Neural progenitor cell (in vitro differentiated cells): ENCODE measurements at regions not wholly inside any gene's neighbourhood (a gene's known extent, or its start where the extent isn't known, plus 50 kb on each side); places are given as distances from the start of the nearest gene placed in this dataset.

Experiments
- DNase-seq: peaks from one replicate; pipeline ENCODE4 v3.0.0-alpha.2; 2016; ENCODE audit warnings: low spot score
- H2AFZ ChIP-seq: fragments of 200-600 bp; sonication (generic); replicated peaks from 2 replicates; pipeline ENCODE4 v1.6.1; 2016; ENCODE audit warnings: antibody characterized with exemption
- H3F3A ChIP-seq: fragments of 200-600 bp; sonication (generic); 2 replicates; pipeline ENCODE4 v1.6.1; 2016; ENCODE audit warnings: antibody characterized with exemption, low read depth
- H3K27ac ChIP-seq: fragments of 200-600 bp; sonication (generic); 2 replicates; pipeline ENCODE4 v1.5.1; 2016; ENCODE audit warnings: mild to moderate bottlenecking
- H3K27me3 ChIP-seq: fragments of 200-600 bp; sonication (generic); 2 replicates; pipeline ENCODE4 v1.6.1; 2016; ENCODE audit warnings: mild to moderate bottlenecking, moderate library complexity
- H3K36me3 ChIP-seq: fragments of 200-600 bp; sonication (generic); 2 replicates; pipeline ENCODE4 v1.5.1; 2016
- H3K4me1 ChIP-seq: fragments of 200-600 bp; sonication (generic); 2 replicates; pipeline ENCODE4 v1.6.1; 2016; ENCODE audit warnings: mixed run types
- H3K4me2 ChIP-seq: fragments of 200-600 bp; sonication (generic); 2 replicates; pipeline ENCODE4 v1.6.1; 2016
- H3K4me3 ChIP-seq: fragments of 200-600 bp; sonication (generic); 2 replicates; pipeline ENCODE4 v1.5.1; 2016
- H3K79me2 ChIP-seq: fragments of 200-600 bp; sonication (generic); 2 replicates; pipeline ENCODE4 v1.6.1; 2016; ENCODE audit warnings: low read depth
- H3K9ac ChIP-seq: fragments of 200-600 bp; sonication (generic); 2 replicates; pipeline ENCODE4 v1.6.1; 2016
- H3K9me3 ChIP-seq: fragments of 200-600 bp; sonication (generic); 2 replicates; pipeline ENCODE4 v1.5.1; 2016; ENCODE audit warnings: low read depth
- H4K20me1 ChIP-seq: fragments of 200-600 bp; sonication (generic); 2 replicates; pipeline ENCODE4 v1.6.1; 2016; ENCODE audit warnings: low read depth
- H3K27ac Mint-ChIP-seq: 3 replicates; pipeline ENCODE4 v1.8.0; 2021; ENCODE audit warnings: mixed read lengths
- H3K27me3 Mint-ChIP-seq: 2 replicates; pipeline ENCODE4 v1.8.0; 2022; ENCODE audit warnings: low read depth, mild to moderate bottlenecking, inconsistent platforms, moderate library complexity, mixed read lengths; ENCODE audit not compliant: insufficient read depth
- H3K36me3 Mint-ChIP-seq: 3 replicates; pipeline ENCODE4 v1.8.0; 2021; ENCODE audit warnings: mixed read lengths
- H3K4me1 Mint-ChIP-seq: 3 replicates; pipeline ENCODE4 v1.8.0; 2021; ENCODE audit warnings: mixed read lengths
- H3K4me3 Mint-ChIP-seq: 3 replicates; pipeline ENCODE4 v1.8.0; 2021; ENCODE audit warnings: mild to moderate bottlenecking, moderate library complexity, mixed read lengths
- H3K9me3 Mint-ChIP-seq: 3 replicates; pipeline ENCODE4 v1.8.0; 2020; ENCODE audit warnings: mixed read lengths
- CTCF ChIP-seq: fragments of 200-600 bp; sonication (generic); IDR thresholded peaks from 2 replicates; pipeline ENCODE4 v1.5.1; 2017; ENCODE audit warnings: antibody characterized with exemption, mild to moderate bottlenecking
- EZH2 ChIP-seq: fragments of 200-600 bp; sonication (generic); IDR thresholded peaks from 2 replicates; pipeline ENCODE4 v1.6.1; 2017; ENCODE audit warnings: antibody characterized with exemption, mild to moderate bottlenecking, moderate library complexity
- EZH2phosphoT487 ChIP-seq: fragments of 200-600 bp; sonication (generic); IDR thresholded peaks from 2 replicates; pipeline ENCODE4 v1.6.1; 2017; ENCODE audit warnings: antibody characterized with exemption

- Mint-ChIP-seq H3K4me3 (no peak overlapping the region), H3K9me3 (peaks cover 2% of the 10 kb centered on the region), H3K27ac (no peak overlapping the region), H3K27me3 (peaks cover 17% of the 10 kb centered on the region), H3K4me1 (peaks cover 27% of the 10 kb centered on the region), H3K36me3 (no peaks in the 10 kb centered on the region)
- Histone ChIP-seq H3K9me3 (no peaks in the 10 kb centered on the region), H3K27me3 (peaks cover 34% of the 10 kb centered on the region), H4K20me1 (no peaks in the 10 kb centered on the region), H3F3A (peaks cover 11% of the 10 kb centered on the region), H3K27ac (no peak overlapping the region), H2AFZ (no peak overlapping the region), H3K79me2 (no peaks in the 10 kb centered on the region), H3K4me2 (no peak overlapping the region), H3K4me3 (no peak overlapping the region), H3K4me1 (peaks cover 13% of the 10 kb centered on the region), H3K9ac (no peak overlapping the region), H3K36me3 (no peaks in the 10 kb centered on the region)
- DNase-seq = no peak
- TF ChIP-seq EZH2 = no peak
- no peak for TF ChIP-seq CTCF
- TF ChIP-seq EZH2phosphoT487 = no peak
Observed at GRCh38 chr14:97221572-97222285, 424.5 kb downstream of the VRK1 start.

DNA sequence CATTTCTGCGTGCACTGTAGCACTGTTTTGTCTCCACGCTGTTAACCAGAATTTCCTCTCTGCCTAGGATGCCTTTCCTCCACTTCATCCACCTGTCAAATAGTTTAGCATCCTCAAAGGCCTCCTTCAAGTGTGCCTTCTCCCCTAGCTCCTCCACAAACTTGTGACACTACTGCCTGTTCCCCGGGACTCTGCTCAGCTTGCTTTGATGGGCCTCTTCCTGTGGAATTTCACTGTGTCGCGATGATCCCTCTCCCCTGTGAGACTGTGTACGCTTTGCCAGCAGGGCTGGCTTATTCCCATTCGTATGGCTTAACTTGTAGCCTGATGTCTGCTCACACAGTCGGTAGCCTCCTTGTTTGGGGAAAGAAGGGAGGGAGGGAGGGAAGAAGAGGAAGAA, 426.8 kb downstream of the VRK1 start:
- no peak for TF ChIP-seq CTCF
- TF ChIP-seq EZH2phosphoT487 = no peak
- TF ChIP-seq EZH2 = no peak
- Mint-ChIP-seq H3K36me3 (no peaks in the 10 kb centered on the region), H3K4me3 (no peak overlapping the region), H3K27me3 (peaks cover 15% of the 10 kb centered on the region), H3K27ac (no peak overlapping the region), H3K9me3 (peaks cover 2% of the 10 kb centered on the region), H3K4me1 (peaks cover 24% of the 10 kb centered on the region)
- Histone ChIP-seq H3K4me2 (peak overlapping the region; percentile 13), H3K27me3 (peaks cover 20% of the 10 kb centered on the region), H3K4me3 (no peak overlapping the region), H3K4me1 (peaks cover 13% of the 10 kb centered on the region), H3K79me2 (no peaks in the 10 kb centered on the region), H3K27ac (no peak overlapping the region), H3K9ac (no peak overlapping the region), H3K9me3 (no peaks in the 10 kb centered on the region), H3K36me3 (no peaks in the 10 kb centered on the region), H4K20me1 (no peaks in the 10 kb centered on the region), H2AFZ (peak overlapping the region; percentile 53), H3F3A (no peaks in the 10 kb centered on the region)
- peak; percentile 27 for DNase-seq

DNA sequence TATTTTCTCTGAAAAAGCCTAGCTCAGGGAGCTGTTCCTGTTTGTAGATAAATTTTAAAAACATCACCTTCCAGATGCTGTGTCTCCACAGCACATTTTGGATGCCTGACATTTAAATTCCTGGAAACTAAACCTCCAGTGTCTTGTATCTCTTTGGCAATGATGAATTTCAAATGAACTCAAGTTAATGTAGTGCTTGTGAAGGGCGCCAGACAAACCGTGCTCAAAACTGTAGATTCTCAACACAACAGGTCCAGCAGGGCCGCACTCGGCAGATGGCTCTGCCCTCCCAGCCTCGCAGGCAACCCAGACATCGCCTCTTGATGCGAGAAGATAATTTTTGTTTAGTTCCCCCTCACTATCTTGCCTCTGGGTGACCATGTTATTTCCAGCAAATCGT, 432.9 kb downstream of the VRK1 start:
- H3K9ac ChIP-seq = no peak overlapping the region
- no peaks in the 10 kb centered on the region for H3K9me3 ChIP-seq
- no peak for DNase-seq
- H4K20me1 ChIP-seq = no peaks in the 10 kb centered on the region
- Mint-ChIP-seq H3K9me3 (no peaks in the 10 kb centered on the region), H3K4me1 (peaks cover 5% of the 10 kb centered on the region), H3K36me3 (no peaks in the 10 kb centered on the region), H3K4me3 (no peak overlapping the region), H3K27me3 (peaks cover 2% of the 10 kb centered on the region), H3K27ac (no peak overlapping the region)
- H3K4me2 ChIP-seq = no peak overlapping the region
- no peak overlapping the region for H3K27ac ChIP-seq
- TF ChIP-seq CTCF = no peak
- no peak for TF ChIP-seq EZH2
- no peak for TF ChIP-seq EZH2phosphoT487
- H3K4me1 ChIP-seq = no peaks in the 10 kb centered on the region
- H3K36me3 ChIP-seq = no peaks in the 10 kb centered on the region
- H3K27me3 ChIP-seq = no peaks in the 10 kb centered on the region
- no peaks in the 10 kb centered on the region for H3F3A ChIP-seq
- H3K79me2 ChIP-seq = no peaks in the 10 kb centered on the region
- no peak overlapping the region for H3K4me3 ChIP-seq
- no peak overlapping the region for H2AFZ ChIP-seq
